ENCODE measurements at regions not wholly inside any gene's neighbourhood (a gene's known extent, or its start where the extent isn't known, plus 50 kb on each side); places are given as distances from the start of the nearest gene placed in this dataset.
A peak's percentile ranks its signal among the peaks of the same experiment; 100 is the strongest.
"Not testable (repeated sequence)": the region's sequence is repeated elsewhere in the genome, so short reads cannot be mapped to it uniquely, and the experiment has no call there.

- FAIRE-seq: no peak
- no peaks in the 10 kb centered on the region for H3K27me3 ChIP-seq (ENCODE audit: control insufficient read depth, insufficient read depth, low read length)
- no peak overlapping the region for H3K4me3 ChIP-seq (ENCODE audit: low read depth, low read length)
- no peak for DNase-seq (ENCODE audit: low read depth)
- no peak for TF ChIP-seq CTCF (IDR thresholded peaks at IDR 0.05; ENCODE audit: insufficient read depth, low read length, severe bottlenecking)
- H3K36me3 ChIP-seq (ENCODE audit: control insufficient read depth, insufficient read depth, low read length): no peaks in the 10 kb centered on the region
Observed at GRCh38 chr2:185674232-185674631, 64.4 kb upstream of the FSIP2 start.

GRCh38 chr2:185676316-185676715 is 62.3 kb upstream of the FSIP2 start:
- FAIRE-seq (no peak), DNase-seq (ENCODE audit: low read depth) (peak; percentile 46)
- no peaks in the 10 kb centered on the region for H3K27me3 ChIP-seq (ENCODE audit: control insufficient read depth, insufficient read depth, low read length)
- no peaks in the 10 kb centered on the region for H3K36me3 ChIP-seq (ENCODE audit: control insufficient read depth, insufficient read depth, low read length)
- no peak for TF ChIP-seq CTCF (IDR thresholded peaks at IDR 0.05; ENCODE audit: insufficient read depth, low read length, severe bottlenecking)
- H3K4me3 ChIP-seq (ENCODE audit: low read depth, low read length): no peak overlapping the region

GRCh38 chr2:185687001-185687400 is 51.6 kb upstream of the FSIP2 start:
- H3K36me3 ChIP-seq (ENCODE audit: control insufficient read depth, insufficient read depth, low read length); H3K27me3 ChIP-seq (ENCODE audit: control insufficient read depth, insufficient read depth, low read length); H3K4me3 ChIP-seq (ENCODE audit: low read depth, low read length); DNase-seq (ENCODE audit: low read depth); FAIRE-seq: not testable (repeated sequence)

GRCh38 chr2:185687967-185688366 is 50.6 kb upstream of the FSIP2 start:
- no peaks in the 10 kb centered on the region for H3K27me3 ChIP-seq (ENCODE audit: control insufficient read depth, insufficient read depth, low read length)
- FAIRE-seq (peak; percentile 28), DNase-seq (ENCODE audit: low read depth) (no peak)
- TF ChIP-seq CTCF (IDR thresholded peaks at IDR 0.05; ENCODE audit: insufficient read depth, low read length, severe bottlenecking): no peak
- no peaks in the 10 kb centered on the region for H3K36me3 ChIP-seq (ENCODE audit: control insufficient read depth, insufficient read depth, low read length)
- H3K4me3 ChIP-seq (ENCODE audit: low read depth, low read length): no peak overlapping the region

Measured in bronchial epithelial cell (primary cell).